ENCODE measurements at regions not wholly inside any gene's neighbourhood (a gene's known extent, or its start where the extent isn't known, plus 50 kb on each side); places are given as distances from the start of the nearest gene placed in this dataset.
"Not testable (repeated sequence)": the region's sequence is repeated elsewhere in the genome, so short reads cannot be mapped to it uniquely, and the experiment has no call there.

- not testable (repeated sequence) for H3K9me3 ChIP-seq (ENCODE audit: control insufficient read depth in 2 of 2, insufficient read depth in 1 of 2, low read depth in 1 of 2, low read length in 1 of 2); H3K36me3 ChIP-seq (ENCODE audit: control insufficient read depth in 2 of 2, insufficient read depth in 2 of 2, low read length in 1 of 2); H3K4me3 ChIP-seq (ENCODE audit: low read depth in 1 of 2, low read length in 2 of 2); H3K4me1 ChIP-seq (ENCODE audit: control insufficient read depth in 2 of 2, insufficient read depth in 2 of 2, low read length in 1 of 2); H3K27ac ChIP-seq (ENCODE audit: low read depth in 2 of 2, low read length in 1 of 2); H3K27me3 ChIP-seq (ENCODE audit: control insufficient read depth in 1 of 2, insufficient read depth in 2 of 2, low read length in 2 of 2)
- 88 to 95% methylated on average over 14 of the region's 14 CpGs for WGBS, 2 donors
Measured at GRCh38 chrX:45982958-45983727, 562.1 kb downstream of the ZNF674 start.

GRCh38 chrX:45980726-45981125 is 564.5 kb downstream of the ZNF674 start:
- Histone ChIP-seq H3K36me3 (ENCODE audit: control insufficient read depth in 2 of 2, insufficient read depth in 2 of 2, low read length in 1 of 2) (no peaks in the 10 kb centered on the region), H3K9me3 (ENCODE audit: control insufficient read depth in 2 of 2, insufficient read depth in 1 of 2, low read depth in 1 of 2, low read length in 1 of 2) (peaks cover 0 to 3% of the 10 kb centered on the region in 2 donors), H3K4me1 (ENCODE audit: control insufficient read depth in 2 of 2, insufficient read depth in 2 of 2, low read length in 1 of 2) (no peaks in the 10 kb centered on the region), H3K27ac (ENCODE audit: low read depth in 2 of 2, low read length in 1 of 2) (no peak overlapping the region), H3K27me3 (ENCODE audit: control insufficient read depth in 1 of 2, insufficient read depth in 2 of 2, low read length in 2 of 2) (no peaks in the 10 kb centered on the region), H3K4me3 (ENCODE audit: low read depth in 1 of 2, low read length in 2 of 2) (no peak overlapping the region)
- WGBS, 2 donors, result 56 to 71% methylated on average over 2 of the region's 2 CpGs

- H3K27me3 ChIP-seq (ENCODE audit: control insufficient read depth in 1 of 2, insufficient read depth in 2 of 2, low read length in 2 of 2), result no peaks in the 10 kb centered on the region
- H3K27ac ChIP-seq (ENCODE audit: low read depth in 2 of 2, low read length in 1 of 2), result no peak overlapping the region
- H3K4me1 ChIP-seq (ENCODE audit: control insufficient read depth in 2 of 2, insufficient read depth in 2 of 2, low read length in 1 of 2), result no peaks in the 10 kb centered on the region
- H3K9me3 ChIP-seq (ENCODE audit: control insufficient read depth in 2 of 2, insufficient read depth in 1 of 2, low read depth in 1 of 2, low read length in 1 of 2), result no peaks in the 10 kb centered on the region
- H3K4me3 ChIP-seq (ENCODE audit: low read depth in 1 of 2, low read length in 2 of 2), result no peak overlapping the region
- H3K36me3 ChIP-seq (ENCODE audit: control insufficient read depth in 2 of 2, insufficient read depth in 2 of 2, low read length in 1 of 2), result no peaks in the 10 kb centered on the region
Measured at GRCh38 chrX:45975633-45976032, 569.6 kb downstream of the ZNF674 start.

- H3K9me3 ChIP-seq (ENCODE audit: control insufficient read depth in 2 of 2, insufficient read depth in 1 of 2, low read depth in 1 of 2, low read length in 1 of 2), result no peaks in the 10 kb centered on the region
- H3K36me3 ChIP-seq (ENCODE audit: control insufficient read depth in 2 of 2, insufficient read depth in 2 of 2, low read length in 1 of 2), result no peaks in the 10 kb centered on the region
- 73 to 87% methylated on average over 4 of the region's 4 CpGs for WGBS, 2 donors
- H3K27ac ChIP-seq (ENCODE audit: low read depth in 2 of 2, low read length in 1 of 2), result no peak overlapping the region
- H3K27me3 ChIP-seq (ENCODE audit: control insufficient read depth in 1 of 2, insufficient read depth in 2 of 2, low read length in 2 of 2), result no peaks in the 10 kb centered on the region
- H3K4me3 ChIP-seq (ENCODE audit: low read depth in 1 of 2, low read length in 2 of 2), result no peak overlapping the region
- no peaks in the 10 kb centered on the region for H3K4me1 ChIP-seq (ENCODE audit: control insufficient read depth in 2 of 2, insufficient read depth in 2 of 2, low read length in 1 of 2)
Measured at GRCh38 chrX:45972636-45973035, 572.6 kb downstream of the ZNF674 start.

- H3K27me3 ChIP-seq (ENCODE audit: control insufficient read depth in 1 of 2, insufficient read depth in 2 of 2, low read length in 2 of 2), result no peaks in the 10 kb centered on the region
- WGBS, 2 donors, result 83 to 95% methylated on average over 6 to 7 of the region's 7 CpGs
- no peak overlapping the region for H3K4me3 ChIP-seq (ENCODE audit: low read depth in 1 of 2, low read length in 2 of 2)
- no peaks in the 10 kb centered on the region for H3K4me1 ChIP-seq (ENCODE audit: control insufficient read depth in 2 of 2, insufficient read depth in 2 of 2, low read length in 1 of 2)
- peaks cover 0 to 4% of the 10 kb centered on the region in 2 donors for H3K9me3 ChIP-seq (ENCODE audit: control insufficient read depth in 2 of 2, insufficient read depth in 1 of 2, low read depth in 1 of 2, low read length in 1 of 2)
- H3K27ac ChIP-seq (ENCODE audit: low read depth in 2 of 2, low read length in 1 of 2), result no peak overlapping the region
- H3K36me3 ChIP-seq (ENCODE audit: control insufficient read depth in 2 of 2, insufficient read depth in 2 of 2, low read length in 1 of 2), result no peaks in the 10 kb centered on the region
Measured at GRCh38 chrX:45959567-45959966, 585.7 kb downstream of the ZNF674 start.

- Histone ChIP-seq H3K4me1 (ENCODE audit: control insufficient read depth in 2 of 2, insufficient read depth in 2 of 2, low read length in 1 of 2) (no peaks in the 10 kb centered on the region), H3K4me3 (ENCODE audit: low read depth in 1 of 2, low read length in 2 of 2) (no peak overlapping the region), H3K27me3 (ENCODE audit: control insufficient read depth in 1 of 2, insufficient read depth in 2 of 2, low read length in 2 of 2) (no peaks in the 10 kb centered on the region), H3K9me3 (ENCODE audit: control insufficient read depth in 2 of 2, insufficient read depth in 1 of 2, low read depth in 1 of 2, low read length in 1 of 2) (peaks cover 0 to 4% of the 10 kb centered on the region in 2 donors), H3K27ac (ENCODE audit: low read depth in 2 of 2, low read length in 1 of 2) (no peak overlapping the region), H3K36me3 (ENCODE audit: control insufficient read depth in 2 of 2, insufficient read depth in 2 of 2, low read length in 1 of 2) (no peaks in the 10 kb centered on the region)
- WGBS, 2 donors, result 80 to 92% methylated on average over 4 of the region's 4 CpGs
Measured at GRCh38 chrX:45956191-45956870, 588.9 kb downstream of the ZNF674 start.

GRCh38 chrX:45955661-45956060 is 589.6 kb downstream of the ZNF674 start:
- Histone ChIP-seq H3K27ac (ENCODE audit: low read depth in 2 of 2, low read length in 1 of 2) (no peak overlapping the region), H3K4me3 (ENCODE audit: low read depth in 1 of 2, low read length in 2 of 2) (no peak overlapping the region), H3K9me3 (ENCODE audit: control insufficient read depth in 2 of 2, insufficient read depth in 1 of 2, low read depth in 1 of 2, low read length in 1 of 2) (peaks cover 0 to 4% of the 10 kb centered on the region in 2 donors), H3K4me1 (ENCODE audit: control insufficient read depth in 2 of 2, insufficient read depth in 2 of 2, low read length in 1 of 2) (no peaks in the 10 kb centered on the region), H3K36me3 (ENCODE audit: control insufficient read depth in 2 of 2, insufficient read depth in 2 of 2, low read length in 1 of 2) (no peaks in the 10 kb centered on the region), H3K27me3 (ENCODE audit: control insufficient read depth in 1 of 2, insufficient read depth in 2 of 2, low read length in 2 of 2) (no peaks in the 10 kb centered on the region)
- WGBS, 2 donors, result 70 to 89% methylated on average over 1 of the region's 1 CpG

GRCh38 chrX:45954026-45954425 is 591.2 kb downstream of the ZNF674 start:
- no peaks in the 10 kb centered on the region for H3K4me1 ChIP-seq (ENCODE audit: control insufficient read depth in 2 of 2, insufficient read depth in 2 of 2, low read length in 1 of 2)
- no peaks in the 10 kb centered on the region for H3K9me3 ChIP-seq (ENCODE audit: control insufficient read depth in 2 of 2, insufficient read depth in 1 of 2, low read depth in 1 of 2, low read length in 1 of 2)
- WGBS, 2 donors, result 52 to 72% methylated on average over 2 of the region's 2 CpGs
- no peak overlapping the region for H3K27ac ChIP-seq (ENCODE audit: low read depth in 2 of 2, low read length in 1 of 2)
- no peaks in the 10 kb centered on the region for H3K27me3 ChIP-seq (ENCODE audit: control insufficient read depth in 1 of 2, insufficient read depth in 2 of 2, low read length in 2 of 2)
- no peaks in the 10 kb centered on the region for H3K36me3 ChIP-seq (ENCODE audit: control insufficient read depth in 2 of 2, insufficient read depth in 2 of 2, low read length in 1 of 2)
- no peak overlapping the region for H3K4me3 ChIP-seq (ENCODE audit: low read depth in 1 of 2, low read length in 2 of 2)

- no peak overlapping the region for H3K4me3 ChIP-seq (ENCODE audit: low read depth in 1 of 2, low read length in 2 of 2)
Measured at GRCh38 chrX:45952030-45952429, 593.2 kb downstream of the ZNF674 start.

GRCh38 chrX:45935408-45935807 is 609.8 kb downstream of the ZNF674 start:
- no peak overlapping the region for H3K27ac ChIP-seq (ENCODE audit: low read depth in 2 of 2, low read length in 1 of 2)
- no peaks in the 10 kb centered on the region for H3K4me1 ChIP-seq (ENCODE audit: control insufficient read depth in 2 of 2, insufficient read depth in 2 of 2, low read length in 1 of 2)
- H3K36me3 ChIP-seq (ENCODE audit: control insufficient read depth in 2 of 2, insufficient read depth in 2 of 2, low read length in 1 of 2), result no peaks in the 10 kb centered on the region
- H3K9me3 ChIP-seq (ENCODE audit: control insufficient read depth in 2 of 2, insufficient read depth in 1 of 2, low read depth in 1 of 2, low read length in 1 of 2), result no peaks in the 10 kb centered on the region
- no peaks in the 10 kb centered on the region for H3K27me3 ChIP-seq (ENCODE audit: control insufficient read depth in 1 of 2, insufficient read depth in 2 of 2, low read length in 2 of 2)
- H3K4me3 ChIP-seq (ENCODE audit: low read depth in 1 of 2, low read length in 2 of 2), result no peak overlapping the region

More at GRCh38 chrX:45952030-45952429, 593.2 kb downstream of the ZNF674 start:
- no peaks in the 10 kb centered on the region for H3K36me3 ChIP-seq (ENCODE audit: control insufficient read depth in 2 of 2, insufficient read depth in 2 of 2, low read length in 1 of 2)
- no peaks in the 10 kb centered on the region for H3K27me3 ChIP-seq (ENCODE audit: control insufficient read depth in 1 of 2, insufficient read depth in 2 of 2, low read length in 2 of 2)
- no peak overlapping the region for H3K27ac ChIP-seq (ENCODE audit: low read depth in 2 of 2, low read length in 1 of 2)
- H3K4me1 ChIP-seq (ENCODE audit: control insufficient read depth in 2 of 2, insufficient read depth in 2 of 2, low read length in 1 of 2), result no peaks in the 10 kb centered on the region
- no peaks in the 10 kb centered on the region for H3K9me3 ChIP-seq (ENCODE audit: control insufficient read depth in 2 of 2, insufficient read depth in 1 of 2, low read depth in 1 of 2, low read length in 1 of 2)
- 76 to 83% methylated on average over 2 of the region's 2 CpGs for WGBS, 2 donors

Measured in esophagus (tissue), 2 donors.